Gastroesophageal sphincter (tissue), 4 donors: ENCODE measurements at regions not wholly inside any gene's neighbourhood (a gene's known extent, or its start where the extent isn't known, plus 50 kb on each side); places are given as distances from the start of the nearest gene placed in this dataset.
"Not testable (repeated sequence)": the region's sequence is repeated elsewhere in the genome, so short reads cannot be mapped to it uniquely, and the experiment has no call there.

ENCODE experiments used
- ATAC-seq: fragments of 150-250 bp; one replicate; pipeline ENCODE4 v1.9.1; 2016; ENCODE audit warnings: mild to moderate bottlenecking, moderate library complexity
- H3K27ac ChIP-seq, 4 donors: fragments of 200-600 bp; sonication (generic) in 3 of 4; 1 replicate in 3 of 4; 2 replicates in 1 of 4; pipeline ENCODE4 v1.5.1; 2016 to 2019
- H3K27me3 ChIP-seq: fragments of 200-600 bp; sonication (generic); one replicate; pipeline ENCODE4 v1.5.1; 2019
- H3K36me3 ChIP-seq, 2 donors: fragments of 200-600 bp; sonication (generic); one replicate each; pipeline ENCODE4 v1.5.1; 2019; ENCODE audit warnings: control low read depth in 1 of 2
- H3K4me1 ChIP-seq, 3 donors: fragments of 200-600 bp; sonication (generic); 1 replicate in 2 of 3; 2 replicates in 1 of 3; pipeline ENCODE4 v1.5.1; 2016 to 2019; ENCODE audit warnings: control low read depth in 2 of 3
- H3K4me3 ChIP-seq, 2 donors: fragments of 200-600 bp; sonication (generic); one replicate each; pipeline ENCODE4 v1.5.1; 2019; ENCODE audit warnings: mild to moderate bottlenecking in 1 of 2, moderate library complexity in 1 of 2
- H3K9me3 ChIP-seq, 3 donors: fragments of 200-600 bp; sonication (generic); one replicate each; pipeline ENCODE4 v1.5.1; 2017 to 2019; ENCODE audit warnings: control low read depth in 2 of 3
- EP300 ChIP-seq: sonication (generic); formaldehyde crosslinking; IDR thresholded peaks from one replicate; pipeline ENCODE4 v1.6.1; 2017; ENCODE audit warnings: antibody characterized with exemption, mild to moderate bottlenecking
- POLR2A ChIP-seq, 2 donors: fragments of 450-650 bp; IDR thresholded peaks; one replicate each; pipeline ENCODE4 v1.6.1; 2017; ENCODE audit warnings: antibody characterized with exemption in 2 of 2, mild to moderate bottlenecking in 2 of 2, moderate library complexity in 1 of 2
- POLR2AphosphoS5 ChIP-seq: sonication (generic); formaldehyde crosslinking; IDR thresholded peaks from one replicate; pipeline ENCODE4 v1.6.1; 2017; ENCODE audit warnings: antibody characterized with exemption
- WGBS, 2 donors: methylation state at CpG; one replicate each; pipeline ENCODE4 v1.1.5; 2018; ENCODE audit warnings: low coverage in 1 of 2; 5-methylcytosine and 5-hydroxymethylcytosine counted together
- TF ChIP-seq, protein P1 (sequence below), 4 experiments: fragments of 200-600 bp in 2 of 4; fragments of 450-650 bp in 2 of 4; sonication (generic) in 1 of 4; IDR thresholded peaks; one replicate each; pipeline ENCODE4 v1.5.1; 2017 to 2019; ENCODE audit warnings: antibody characterized with exemption in 4 of 4, mild to moderate bottlenecking in 2 of 4, moderate library complexity in 2 of 4

DNA sequence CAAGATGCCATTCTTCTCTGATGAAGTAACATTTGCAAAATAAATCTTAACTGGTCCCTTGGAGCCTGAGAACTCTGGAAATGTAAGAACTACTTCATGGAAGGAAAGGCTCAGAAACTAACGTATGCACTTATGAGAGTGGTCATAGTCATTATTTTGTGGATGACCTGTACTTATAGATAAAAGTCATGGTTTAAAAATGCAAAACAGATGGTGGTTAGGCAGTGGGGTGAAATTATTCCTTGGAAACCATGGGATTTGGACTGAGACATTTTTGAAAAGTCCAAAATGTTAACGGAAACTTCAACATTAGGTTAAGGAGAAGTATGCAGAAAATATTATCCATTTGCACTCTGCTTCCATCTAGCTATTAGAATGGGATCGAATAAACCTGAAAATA, 223.0 kb downstream of the ICOS start:
- Histone ChIP-seq H3K4me3 (no peak overlapping the region), H3K9me3 (peaks cover 0 to 5% (median 0%) of the 10 kb centered on the region in 3 donors), H3K4me1 (no peaks in the 10 kb centered on the region), H3K27ac (no peak overlapping the region), H3K27me3 (no peaks in the 10 kb centered on the region), H3K36me3 (no peaks in the 10 kb centered on the region)
- TF ChIP-seq POLR2AphosphoS5 (no peak), POLR2A (IDR thresholded peaks at IDR 0.05) (no peak), EP300 (no peak)
- TF ChIP-seq, protein P1, sequence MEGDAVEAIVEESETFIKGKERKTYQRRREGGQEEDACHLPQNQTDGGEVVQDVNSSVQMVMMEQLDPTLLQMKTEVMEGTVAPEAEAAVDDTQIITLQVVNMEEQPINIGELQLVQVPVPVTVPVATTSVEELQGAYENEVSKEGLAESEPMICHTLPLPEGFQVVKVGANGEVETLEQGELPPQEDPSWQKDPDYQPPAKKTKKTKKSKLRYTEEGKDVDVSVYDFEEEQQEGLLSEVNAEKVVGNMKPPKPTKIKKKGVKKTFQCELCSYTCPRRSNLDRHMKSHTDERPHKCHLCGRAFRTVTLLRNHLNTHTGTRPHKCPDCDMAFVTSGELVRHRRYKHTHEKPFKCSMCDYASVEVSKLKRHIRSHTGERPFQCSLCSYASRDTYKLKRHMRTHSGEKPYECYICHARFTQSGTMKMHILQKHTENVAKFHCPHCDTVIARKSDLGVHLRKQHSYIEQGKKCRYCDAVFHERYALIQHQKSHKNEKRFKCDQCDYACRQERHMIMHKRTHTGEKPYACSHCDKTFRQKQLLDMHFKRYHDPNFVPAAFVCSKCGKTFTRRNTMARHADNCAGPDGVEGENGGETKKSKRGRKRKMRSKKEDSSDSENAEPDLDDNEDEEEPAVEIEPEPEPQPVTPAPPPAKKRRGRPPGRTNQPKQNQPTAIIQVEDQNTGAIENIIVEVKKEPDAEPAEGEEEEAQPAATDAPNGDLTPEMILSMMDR (IDR thresholded peaks at IDR 0.05) = no peak
- WGBS, 2 donors = 63 to 82% methylated on average over 3 of the region's 3 CpGs
- ATAC-seq = no peak

DNA sequence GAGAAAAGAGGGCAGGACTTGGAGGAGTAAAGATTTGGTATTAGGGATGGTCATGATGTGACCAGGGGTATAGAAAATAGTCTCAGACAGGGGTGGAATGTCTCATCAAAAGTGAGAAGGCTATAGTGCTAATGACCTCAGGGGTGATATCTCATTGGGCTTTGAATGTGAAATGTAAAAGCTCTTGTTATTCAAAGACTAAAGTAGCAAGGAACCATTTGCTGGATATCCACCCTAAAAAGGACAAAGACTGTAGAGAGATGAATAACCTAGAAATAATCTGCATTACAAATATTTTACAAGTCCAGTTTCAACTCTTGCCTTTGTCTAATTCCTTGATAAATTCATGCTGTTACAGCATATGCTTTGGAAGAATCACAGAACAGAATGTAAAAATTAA, 224.4 kb downstream of the ICOS start:
- Histone ChIP-seq H3K4me3 (no peak overlapping the region), H3K4me1 (no peaks in the 10 kb centered on the region), H3K27ac (no peak overlapping the region), H3K27me3 (no peaks in the 10 kb centered on the region), H3K9me3 (peaks cover 0 to 5% (median 0%) of the 10 kb centered on the region in 3 donors), H3K36me3 (no peaks in the 10 kb centered on the region)
- no peak for ATAC-seq
- no peak for TF ChIP-seq POLR2AphosphoS5
- TF ChIP-seq POLR2A (IDR thresholded peaks at IDR 0.05) = no peak
- TF ChIP-seq, protein P1 (IDR thresholded peaks at IDR 0.05) = no peak

DNA sequence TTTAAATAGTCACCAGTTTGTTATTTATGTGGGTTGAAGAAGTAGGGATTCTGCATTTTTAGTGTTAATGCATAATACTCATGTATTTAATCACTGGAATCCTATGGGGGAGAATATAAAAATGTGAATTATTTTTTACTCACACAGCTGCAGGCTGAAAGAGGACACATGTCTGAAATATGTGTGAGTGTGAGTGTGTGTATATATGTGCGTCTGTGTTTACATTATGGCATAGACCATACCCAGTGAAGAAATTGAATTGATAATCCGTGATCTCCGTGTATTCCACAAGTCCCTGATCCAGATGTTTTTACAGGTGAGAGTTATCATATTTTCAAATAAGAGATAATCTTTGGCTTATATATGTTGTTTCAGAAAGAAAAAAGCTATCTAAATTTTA, 225.3 kb downstream of the ICOS start:
- no peaks in the 10 kb centered on the region for H3K27me3 ChIP-seq
- H3K4me1 ChIP-seq = no peaks in the 10 kb centered on the region
- TF ChIP-seq POLR2AphosphoS5 = no peak
- TF ChIP-seq, protein P1 (IDR thresholded peaks at IDR 0.05) = no peak
- no peak for ATAC-seq
- H3K4me3 ChIP-seq = no peak overlapping the region
- WGBS, 2 donors = 73 to 84% methylated on average over 3 of the region's 3 CpGs
- no peaks in the 10 kb centered on the region for H3K36me3 ChIP-seq
- H3K9me3 ChIP-seq = peaks cover 0 to 5% (median 0%) of the 10 kb centered on the region in 3 donors
- no peak overlapping the region for H3K27ac ChIP-seq

DNA sequence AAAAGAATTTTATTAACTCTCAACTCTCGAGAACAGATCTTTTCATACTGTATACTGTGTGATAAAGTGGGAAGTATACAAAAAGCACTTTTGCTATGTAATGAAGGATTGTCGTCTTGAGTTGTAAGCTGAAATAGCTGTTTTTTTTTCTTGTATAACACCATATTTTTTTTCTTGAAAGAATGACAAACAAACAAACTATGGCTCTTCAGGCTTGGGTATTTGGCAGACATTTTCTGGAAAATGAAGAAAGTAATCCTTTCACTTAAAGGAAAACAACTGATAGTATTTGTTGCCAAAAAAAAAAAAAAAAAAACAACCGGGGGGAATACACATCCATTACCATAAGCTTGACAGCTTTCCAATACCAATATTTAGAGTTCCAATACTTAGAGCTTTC, 230.4 kb downstream of the ICOS start:
- H3K27ac ChIP-seq = no peak overlapping the region
- H3K4me1 ChIP-seq = no peaks in the 10 kb centered on the region
- no peaks in the 10 kb centered on the region for H3K27me3 ChIP-seq
- ATAC-seq = no peak
- H3K36me3 ChIP-seq = no peaks in the 10 kb centered on the region
- 80 to 81% methylated on average over 3 of the region's 3 CpGs for WGBS, 2 donors
- TF ChIP-seq, protein P1 (IDR thresholded peaks at IDR 0.05) = no peak
- TF ChIP-seq EP300 (no peak), POLR2A (IDR thresholded peaks at IDR 0.05) (no peak), POLR2AphosphoS5 (no peak)
- no peaks in the 10 kb centered on the region for H3K9me3 ChIP-seq
- no peak overlapping the region for H3K4me3 ChIP-seq

DNA sequence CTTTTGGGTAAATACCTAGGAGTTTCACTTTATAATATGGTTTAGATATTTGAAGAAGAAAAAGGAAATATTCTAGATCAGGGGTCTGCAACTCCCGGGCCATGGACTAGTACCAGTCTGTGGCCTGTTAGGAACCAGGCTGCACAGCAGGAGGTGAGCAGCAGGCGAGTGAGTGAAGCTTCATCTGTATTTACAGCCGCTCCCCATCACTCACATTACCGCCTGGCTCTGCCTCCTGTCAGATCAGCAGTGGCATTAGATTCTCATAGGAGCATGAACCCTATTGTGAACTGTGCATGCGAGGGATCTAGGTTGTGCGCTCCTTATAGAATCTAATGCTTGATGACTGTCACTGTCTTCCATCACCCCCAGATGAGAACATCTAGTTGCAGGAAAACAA, 231.1 kb downstream of the ICOS start:
- not testable (repeated sequence) for H3K27me3 ChIP-seq, H3K9me3 ChIP-seq, H3K36me3 ChIP-seq, H3K4me1 ChIP-seq, H3K4me3 ChIP-seq, ATAC-seq, H3K27ac ChIP-seq
- WGBS, 2 donors = 94% methylated on average over 4 of the region's 6 CpGs; no CpG with 5 or more reads in 1 of the 2 donors

DNA sequence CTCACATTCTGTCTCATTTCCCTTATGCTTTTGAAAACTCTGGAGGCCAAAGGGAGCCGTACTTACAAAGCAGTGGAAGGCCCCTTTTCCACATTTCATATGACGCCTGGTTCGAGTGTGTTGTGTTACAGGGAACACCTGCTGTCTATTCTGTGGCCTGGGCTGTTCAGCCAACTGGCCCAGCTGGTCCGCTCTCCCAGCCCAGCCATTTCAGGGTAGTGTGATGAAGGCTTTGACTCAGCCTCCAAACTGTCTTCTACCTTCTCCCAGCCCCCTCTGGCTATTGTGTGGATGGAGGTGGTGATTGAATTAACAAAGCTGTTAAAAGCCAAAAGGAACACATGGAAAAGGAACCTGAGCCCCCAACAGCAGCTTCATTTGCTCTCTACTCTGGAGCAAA, 233.8 kb downstream of the ICOS start:
- H3K27me3 ChIP-seq = no peaks in the 10 kb centered on the region
- no peaks in the 10 kb centered on the region for H3K36me3 ChIP-seq
- H3K9me3 ChIP-seq = no peaks in the 10 kb centered on the region
- H3K4me1 ChIP-seq = no peaks in the 10 kb centered on the region
- 95% methylated on average over 4 of the region's 4 CpGs; no CpG with 5 or more reads in 1 of the 2 donors for WGBS, 2 donors
- no peak for ATAC-seq
- no peak overlapping the region for H3K4me3 ChIP-seq
- TF ChIP-seq POLR2A (IDR thresholded peaks at IDR 0.05) (no peak), EP300 (no peak), POLR2AphosphoS5 (no peak)
- TF ChIP-seq, protein P1 (IDR thresholded peaks at IDR 0.05) = no peak
- H3K27ac ChIP-seq = no peak overlapping the region
